OCI-LY7 (cell line): ENCODE measurements at regions not wholly inside any gene's neighbourhood (a gene's known extent, or its start where the extent isn't known, plus 50 kb on each side); places are given as distances from the start of the nearest gene placed in this dataset.

ENCODE experiments used
- EZH2phosphoT487 ChIP-seq: fragments of 200-600 bp; sonication (generic); IDR thresholded peaks from 2 replicates; pipeline ENCODE4 v1.6.1; 2018; ENCODE audit warnings: low read depth, borderline replicate concordance, mild to moderate bottlenecking, mixed run types, antibody characterized with exemption, low read length, moderate library complexity, mixed read lengths
- TF ChIP-seq, protein P1 (sequence below): fragments of 200-600 bp; sonication (generic); conservative IDR thresholded peaks from 2 replicates; pipeline ENCODE4 v1.5.1; 2014; ENCODE audit warnings: mild to moderate bottlenecking, antibody characterized with exemption, low read length, moderate library complexity, mixed read lengths

DNA sequence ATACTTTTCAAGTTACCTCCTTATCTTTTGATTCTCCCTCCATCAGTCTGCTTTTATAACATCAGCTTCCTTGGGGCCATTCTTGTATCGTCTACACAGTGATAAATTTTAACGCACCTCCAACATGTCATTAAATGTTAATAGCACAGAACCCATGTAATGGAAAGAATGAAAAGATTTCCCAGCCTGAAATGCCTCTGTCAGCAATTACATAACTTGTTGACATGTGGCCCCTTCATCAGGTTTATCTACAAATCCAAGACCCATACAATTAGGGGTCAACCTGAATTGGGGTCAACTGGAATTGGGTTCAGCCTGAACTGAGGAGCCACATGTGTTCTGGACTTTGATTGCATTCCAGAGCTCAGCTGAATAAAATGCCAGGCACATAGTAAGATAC lies 148.2 kb upstream of the KLF7 start:
- TF ChIP-seq, protein P1, sequence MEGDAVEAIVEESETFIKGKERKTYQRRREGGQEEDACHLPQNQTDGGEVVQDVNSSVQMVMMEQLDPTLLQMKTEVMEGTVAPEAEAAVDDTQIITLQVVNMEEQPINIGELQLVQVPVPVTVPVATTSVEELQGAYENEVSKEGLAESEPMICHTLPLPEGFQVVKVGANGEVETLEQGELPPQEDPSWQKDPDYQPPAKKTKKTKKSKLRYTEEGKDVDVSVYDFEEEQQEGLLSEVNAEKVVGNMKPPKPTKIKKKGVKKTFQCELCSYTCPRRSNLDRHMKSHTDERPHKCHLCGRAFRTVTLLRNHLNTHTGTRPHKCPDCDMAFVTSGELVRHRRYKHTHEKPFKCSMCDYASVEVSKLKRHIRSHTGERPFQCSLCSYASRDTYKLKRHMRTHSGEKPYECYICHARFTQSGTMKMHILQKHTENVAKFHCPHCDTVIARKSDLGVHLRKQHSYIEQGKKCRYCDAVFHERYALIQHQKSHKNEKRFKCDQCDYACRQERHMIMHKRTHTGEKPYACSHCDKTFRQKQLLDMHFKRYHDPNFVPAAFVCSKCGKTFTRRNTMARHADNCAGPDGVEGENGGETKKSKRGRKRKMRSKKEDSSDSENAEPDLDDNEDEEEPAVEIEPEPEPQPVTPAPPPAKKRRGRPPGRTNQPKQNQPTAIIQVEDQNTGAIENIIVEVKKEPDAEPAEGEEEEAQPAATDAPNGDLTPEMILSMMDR: no peak
- TF ChIP-seq EZH2phosphoT487: no peak
